DOHH2 (cell line): ENCODE measurements at regions not wholly inside any gene's neighbourhood (a gene's known extent, or its start where the extent isn't known, plus 50 kb on each side); places are given as distances from the start of the nearest gene placed in this dataset.

Source experiments
- EZH2phosphoT487 ChIP-seq: fragments of 200-600 bp; sonication (generic); IDR thresholded peaks from 2 replicates; pipeline ENCODE4 v1.6.1; 2017; ENCODE audit warnings: borderline replicate concordance, mild to moderate bottlenecking, antibody characterized with exemption, low read length, moderate library complexity, mixed read lengths
- TF ChIP-seq, protein P1 (sequence below): fragments of 200-600 bp; sonication (generic); IDR thresholded peaks from one replicate; pipeline ENCODE4 v1.5.1; 2014; ENCODE audit warnings: antibody characterized with exemption, mild to moderate bottlenecking, low read depth, low read length; ENCODE audit not compliant: poor library complexity, severe bottlenecking

GRCh38 chr20:57986666-57987065 is 241.8 kb downstream of the ANKRD60 start:
- TF ChIP-seq, protein P1, sequence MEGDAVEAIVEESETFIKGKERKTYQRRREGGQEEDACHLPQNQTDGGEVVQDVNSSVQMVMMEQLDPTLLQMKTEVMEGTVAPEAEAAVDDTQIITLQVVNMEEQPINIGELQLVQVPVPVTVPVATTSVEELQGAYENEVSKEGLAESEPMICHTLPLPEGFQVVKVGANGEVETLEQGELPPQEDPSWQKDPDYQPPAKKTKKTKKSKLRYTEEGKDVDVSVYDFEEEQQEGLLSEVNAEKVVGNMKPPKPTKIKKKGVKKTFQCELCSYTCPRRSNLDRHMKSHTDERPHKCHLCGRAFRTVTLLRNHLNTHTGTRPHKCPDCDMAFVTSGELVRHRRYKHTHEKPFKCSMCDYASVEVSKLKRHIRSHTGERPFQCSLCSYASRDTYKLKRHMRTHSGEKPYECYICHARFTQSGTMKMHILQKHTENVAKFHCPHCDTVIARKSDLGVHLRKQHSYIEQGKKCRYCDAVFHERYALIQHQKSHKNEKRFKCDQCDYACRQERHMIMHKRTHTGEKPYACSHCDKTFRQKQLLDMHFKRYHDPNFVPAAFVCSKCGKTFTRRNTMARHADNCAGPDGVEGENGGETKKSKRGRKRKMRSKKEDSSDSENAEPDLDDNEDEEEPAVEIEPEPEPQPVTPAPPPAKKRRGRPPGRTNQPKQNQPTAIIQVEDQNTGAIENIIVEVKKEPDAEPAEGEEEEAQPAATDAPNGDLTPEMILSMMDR = no peak
- no peak for TF ChIP-seq EZH2phosphoT487
